ENCODE measurements at regions not wholly inside any gene's neighbourhood (a gene's known extent, or its start where the extent isn't known, plus 50 kb on each side); places are given as distances from the start of the nearest gene placed in this dataset.
A peak's percentile ranks its signal among the peaks of the same experiment; 100 is the strongest.

- Histone ChIP-seq H3K4me3 (no peak overlapping the region), H3K9me3 (replicated peaks in 1 of 3) (no peaks in the 10 kb centered on the region), H3K36me3 (replicated peaks in 1 of 2) (no peaks in the 10 kb centered on the region), H3K27ac (no peak overlapping the region), H3K27me3 (no peaks in the 10 kb centered on the region), H3K4me1 (replicated peaks in 1 of 2) (no peaks in the 10 kb centered on the region)
- no peak for DNase-seq
- WGBS, 4 donors: 77 to 85% (median 84%) methylated on average over 4 of the region's 4 CpGs
- TF ChIP-seq CTCF (IDR thresholded peaks at IDR 0.05) (no peak), POLR2A (IDR thresholded peaks at IDR 0.05) (no peak)
- intact Hi-C loops (cut with DNase I): loop anchor here (5.0 to 10.0 kb wide), 2 partner anchors 531 to 828 kb away; partner anchors contain the start of gene NPY1R (in 1 of the 2)
These were observed 340.1 kb upstream of the FSTL5 start for GRCh38 chr4:162503868-162504267.

- Histone ChIP-seq H3K4me1 (replicated peaks in 1 of 2) (no peaks in the 10 kb centered on the region), H3K36me3 (replicated peaks in 1 of 2) (no peaks in the 10 kb centered on the region), H3K27me3 (no peaks in the 10 kb centered on the region), H3K9me3 (replicated peaks in 1 of 3) (no peaks in the 10 kb centered on the region), H3K4me3 (no peak overlapping the region), H3K27ac (no peak overlapping the region)
- intact Hi-C loops (cut with DNase I): loop anchor here (5.0 to 10.0 kb wide), 2 partner anchors 533 to 830 kb away; partner anchors contain the start of gene NPY1R (in 1 of the 2)
- no peak for DNase-seq
- TF ChIP-seq POLR2A (IDR thresholded peaks at IDR 0.05) (no peak), CTCF (IDR thresholded peaks at IDR 0.05) (no peak)
These were observed 338.3 kb upstream of the FSTL5 start for GRCh38 chr4:162502109-162502508.

GRCh38 chr4:162499478-162499877 lies 335.7 kb upstream of the FSTL5 start:
- intact Hi-C loops (cut with DNase I): loop anchor here in 1 of 2 donors (10.0 kb wide), 1 partner anchor 535 kb away; no protein-coding TSS in a partner anchor

GRCh38 chr4:162498168-162498567 lies 334.4 kb upstream of the FSTL5 start:
- no peaks in the 10 kb centered on the region for H3K27me3 ChIP-seq
- intact Hi-C loops (cut with DNase I): loop anchor here in 1 of 2 donors (10.0 kb wide), 1 partner anchor 537 kb away; no protein-coding TSS in a partner anchor
- H3K4me3 ChIP-seq: no peak overlapping the region
- H3K4me1 ChIP-seq (replicated peaks in 1 of 2): no peaks in the 10 kb centered on the region
- no peaks in the 10 kb centered on the region for H3K36me3 ChIP-seq (replicated peaks in 1 of 2)
- H3K27ac ChIP-seq: no peak overlapping the region
- H3K9me3 ChIP-seq (replicated peaks in 1 of 3): no peaks in the 10 kb centered on the region
- TF ChIP-seq POLR2A (IDR thresholded peaks at IDR 0.05) (no peak), CTCF (IDR thresholded peaks at IDR 0.05) (no peak)
- 48 to 66% (median 50%) methylated on average over 2 of the region's 2 CpGs for WGBS, 4 donors
- DNase-seq: no peak

More at GRCh38 chr4:162499478-162499877, 335.7 kb upstream of the FSTL5 start:
- no peaks in the 10 kb centered on the region for H3K27me3 ChIP-seq
- H3K27ac ChIP-seq: no peak overlapping the region
- WGBS, 4 donors: 57 to 85% (median 68%) methylated on average over 1 of the region's 1 CpG
- no peak for DNase-seq
- no peaks in the 10 kb centered on the region for H3K36me3 ChIP-seq (replicated peaks in 1 of 2)
- H3K9me3 ChIP-seq (replicated peaks in 1 of 3): no peaks in the 10 kb centered on the region
- no peaks in the 10 kb centered on the region for H3K4me1 ChIP-seq (replicated peaks in 1 of 2)
- TF ChIP-seq POLR2A (IDR thresholded peaks at IDR 0.05) (no peak), CTCF (IDR thresholded peaks at IDR 0.05) (peak in 3 of 6 experiments; percentile 11 to 43 (median 14))
- no peak overlapping the region for H3K4me3 ChIP-seq

All from adrenal gland (tissue), 9 donors.